GM12878 (cell line): ENCODE measurements at regions not wholly inside any gene's neighbourhood (a gene's known extent, or its start where the extent isn't known, plus 50 kb on each side); places are given as distances from the start of the nearest gene placed in this dataset.

Source experiments
- ATAC-seq: fragments of 200-7000 bp; cut with Tn5 transposase; 3 replicates; pipeline ENCODE4 v1.9.1; 2020; ENCODE audit warnings: mild to moderate bottlenecking, moderate library complexity
- BruUV-seq: library from RNA; stranded (reverse); fragments of 400-500 nt; replicated peaks from 2 replicates; lab custom pipeline; 2021; lab: Mats Ljungman, UMichigan
- CTCF ChIA-PET: fragments of 300-600 bp; sonication (Branson Sonifier 250); formaldehyde crosslinking; extraction: SDS; loops from one replicate; lab custom pipeline; 2021; ENCODE audit warnings: inconsistent platforms; lab: Yijun Ruan, JAX
- POLR2A ChIA-PET: fragments of 350-600 bp; formaldehyde crosslinking; extraction: SDS; loops from one replicate; lab custom pipeline; 2021; ENCODE audit warnings: inconsistent platforms; lab: Charles Lee
- RAD21 ChIA-PET: fragments of 300-600 bp; sonication (Branson Sonifier 250); formaldehyde crosslinking; loops from one replicate; lab custom pipeline; 2023; ENCODE audit warnings: antibody characterized with exemption; ENCODE audit not compliant: unreplicated experiment; lab: Charles Lee
- SMC1A ChIA-PET: fragments of 300-600 bp; sonication (Branson Sonifier 250); formaldehyde crosslinking; loops from one replicate; lab custom pipeline; 2023; ENCODE audit not compliant: unreplicated experiment, uncharacterized antibody; lab: Charles Lee
- DNase-seq: peaks from one replicate; pipeline ENCODE4 v3.0.0-alpha.2; 2011; ENCODE audit warnings: low read depth, low spot score
- FAIRE-seq: peaks from 3 replicates; lab custom pipeline; 2011; peaks lifted over from hg19 to GRCh38; lab: Jason Lieb, UNC
- H2AFZ ChIP-seq: 2 replicates; pipeline ENCODE4 v1.6.0; 2011; ENCODE audit warnings: low read depth, low read length, control low read depth; ENCODE audit not compliant: control insufficient read depth
- H3K27ac ChIP-seq: 2 replicates; pipeline ENCODE4 v1.5.1; 2011; ENCODE audit warnings: control low read depth; ENCODE audit not compliant: control insufficient read depth, insufficient read depth
- H3K27me3 ChIP-seq, 2 experiments: replicated peaks in 1 of 2; 2 replicates each; pipeline versions ENCODE4 v1.6.0 to v1.6.1; 2011; ENCODE audit warnings: low read length in 1 of 2; ENCODE audit not compliant: control insufficient read depth in 2 of 2, insufficient read depth in 2 of 2
- H3K36me3 ChIP-seq, 2 experiments: 2 replicates each; pipeline ENCODE4 v1.5.1; 2011; ENCODE audit warnings: low read length in 1 of 2; ENCODE audit not compliant: control insufficient read depth in 2 of 2, insufficient read depth in 2 of 2
- H3K4me1 ChIP-seq: 2 replicates; pipeline ENCODE4 v1.6.1; 2011; ENCODE audit warnings: mild to moderate bottlenecking, low read length, moderate library complexity, mixed read lengths; ENCODE audit not compliant: control insufficient read depth, insufficient read depth
- H3K4me2 ChIP-seq: 2 replicates; pipeline ENCODE4 v1.6.0; 2011; ENCODE audit warnings: control low read depth; ENCODE audit not compliant: control insufficient read depth, insufficient read depth
- H3K4me3 ChIP-seq: fragments of 200-600 bp; sonication (generic); 2 replicates; pipeline ENCODE4 v1.5.1; 2016
- H3K79me2 ChIP-seq: 2 replicates; pipeline ENCODE4 v1.6.0; 2011; ENCODE audit warnings: low read length; ENCODE audit not compliant: control insufficient read depth, insufficient read depth
- H3K9ac ChIP-seq: 2 replicates; pipeline ENCODE4 v1.8.0; 2011; ENCODE audit warnings: low read length, control low read depth, mixed read lengths; ENCODE audit not compliant: control insufficient read depth, insufficient read depth
- H3K9me3 ChIP-seq: replicated peaks from 3 replicates; pipeline ENCODE4 v1.5.1; 2011; ENCODE audit warnings: mild to moderate bottlenecking, low read length; ENCODE audit not compliant: control insufficient read depth, insufficient read depth
- H4K20me1 ChIP-seq: 2 replicates; pipeline ENCODE4 v1.6.0; 2011; ENCODE audit not compliant: control insufficient read depth, insufficient read depth
- ASH2L ChIP-seq: fragments of 300-600, 200-600 bp; sonication (generic); IDR thresholded peaks from 2 replicates; pipeline ENCODE4 v1.6.1; 2017; ENCODE audit warnings: low read depth, mild to moderate bottlenecking, borderline replicate concordance
- CREM ChIP-seq: IDR thresholded peaks from 2 replicates; pipeline ENCODE4 v1.6.1; 2014; ENCODE audit warnings: antibody characterized with exemption, low read depth
- ESRRA ChIP-seq: IDR thresholded peaks from 2 replicates; pipeline ENCODE4 v1.6.1; 2012; ENCODE audit warnings: mild to moderate bottlenecking, low read length, improper control_type of control experiment
- GATAD2B ChIP-seq: fragments of 450-650 bp; conservative IDR thresholded peaks from 2 replicates; pipeline ENCODE4 v1.6.1; 2017; ENCODE audit warnings: low read depth, mild to moderate bottlenecking, moderate library complexity
- HDAC2 ChIP-seq: fragments of 200-600 bp; sonication (generic); IDR thresholded peaks from 2 replicates; pipeline ENCODE4 v1.6.1; 2017
- IRF4 ChIP-seq: IDR thresholded peaks from 2 replicates; pipeline ENCODE4 v1.6.1; 2011; ENCODE audit warnings: low read depth, low read length
- RB1 ChIP-seq: fragments of 450-650 bp; formaldehyde crosslinking; IDR thresholded peaks from 2 replicates; pipeline ENCODE4 v1.6.1; 2017; ENCODE audit warnings: mild to moderate bottlenecking, borderline replicate concordance
- RELB ChIP-seq: fragments of 450-650 bp; IDR thresholded peaks from 2 replicates; pipeline ENCODE4 v1.6.1; 2017; ENCODE audit warnings: low read depth, mild to moderate bottlenecking, moderate library complexity
- TBL1XR1 ChIP-seq: IDR thresholded peaks from 2 replicates; pipeline ENCODE4 v1.6.1; 2012; ENCODE audit warnings: low read depth, low read length, improper control_type of control experiment
- TCF12 ChIP-seq: IDR thresholded peaks from 2 replicates; pipeline ENCODE4 v1.6.1; 2011; ENCODE audit warnings: low read depth, mild to moderate bottlenecking, low read length
- USF2 ChIP-seq: IDR thresholded peaks from 2 replicates; pipeline ENCODE4 v1.6.1; 2011; ENCODE audit warnings: low read depth, low read length, improper control_type of control experiment, borderline replicate concordance
- ZBTB4 ChIP-seq: fragments of 450-650 bp; formaldehyde crosslinking; IDR thresholded peaks from 2 replicates; pipeline ENCODE4 v1.4.0; 2022; ENCODE audit warnings: mild to moderate bottlenecking, moderate library complexity
- ZNF687 ChIP-seq: fragments of 450-650 bp; IDR thresholded peaks from 2 replicates; pipeline ENCODE4 v1.6.1; 2017; ENCODE audit warnings: mild to moderate bottlenecking, moderate library complexity
- WGBS: methylation state at CpG from one replicate; pipeline ENCODE4 v1.1.6; 2016; ENCODE audit warnings: low lambda C conversion rate; ENCODE audit not compliant: insufficient replicate concordance, insufficient coverage; ENCODE audit errors: missing lambda C conversion rate; 5-methylcytosine and 5-hydroxymethylcytosine counted together
- in situ Hi-C: fragments of 300-500 bp; cut with MboI; formaldehyde crosslinking; loops from 9 replicates; pipeline ENCODE4 v1.14.3; 2018; ENCODE audit warnings: mixed read lengths
- intact Hi-C: fragments of 100-400 bp; cut with micrococcal nuclease; formaldehyde crosslinking; loops from one replicate; pipeline ENCODE4 v1.14.2; 2022; ENCODE audit not compliant: unreplicated experiment

- TF ChIP-seq HDAC2 (no peak), IRF4 (no peak), RB1 (no peak), ASH2L (no peak)
Observed at GRCh38 chr12:91769736-91770135, 375.9 kb downstream of the BTG1 start (continued).

- no peak for FAIRE-seq
- ChIA-PET SMC1A (interaction anchor here (1.3 kb wide), 1 partner anchor 12 kb away, joined by 3 read pairs; no protein-coding TSS in a partner anchor), CTCF (interaction anchor here (0.6 to 1.0 kb wide), 2 partner anchors 45 to 401 kb away, joined by 3 read pairs; no protein-coding TSS in a partner anchor), POLR2A (no interaction called here), RAD21 (no interaction called here)
- intact Hi-C loops = no loop called here
- no peak for ATAC-seq
- DNase-seq = no peak
- Histone ChIP-seq H3K27me3 (0 out of 4 replicates have a peak, but pooled peaks cover 0 to 3% of the 10 kb centered on the region in 2 experiments), H3K4me1 (no peaks in the 10 kb centered on the region), H3K4me2 (no peak overlapping the region), H3K27ac (no peak overlapping the region), H3K36me3 (no peaks in the 10 kb centered on the region), H3K9ac (no peak overlapping the region), H3K79me2 (no peaks in the 10 kb centered on the region), H3K4me3 (no peak overlapping the region), H2AFZ (no peak overlapping the region), H4K20me1 (no peaks in the 10 kb centered on the region), H3K9me3 (no peaks in the 10 kb centered on the region)
- BruUV-seq = no TSS peak
- in situ Hi-C loops = no loop called here
- WGBS = 33% methylated on average over 1 of the region's 1 CpG
- TF ChIP-seq GATAD2B = no peak
- TF ChIP-seq RELB = no peak
- no peak for TF ChIP-seq ZNF687
- no peak for TF ChIP-seq ESRRA
- TF ChIP-seq TBL1XR1 = no peak
- no peak for TF ChIP-seq RB1
- TF ChIP-seq ZBTB4 (CRISPR knock-in tag) = no peak
- TF ChIP-seq USF2 = no peak
- no peak for TF ChIP-seq CREM
- TF ChIP-seq TCF12 = no peak
Observed at GRCh38 chr12:91767237-91767636, 378.4 kb downstream of the BTG1 start.
